ENCODE measurements at regions not wholly inside any gene's neighbourhood (a gene's known extent, or its start where the extent isn't known, plus 50 kb on each side); places are given as distances from the start of the nearest gene placed in this dataset.

DNA sequence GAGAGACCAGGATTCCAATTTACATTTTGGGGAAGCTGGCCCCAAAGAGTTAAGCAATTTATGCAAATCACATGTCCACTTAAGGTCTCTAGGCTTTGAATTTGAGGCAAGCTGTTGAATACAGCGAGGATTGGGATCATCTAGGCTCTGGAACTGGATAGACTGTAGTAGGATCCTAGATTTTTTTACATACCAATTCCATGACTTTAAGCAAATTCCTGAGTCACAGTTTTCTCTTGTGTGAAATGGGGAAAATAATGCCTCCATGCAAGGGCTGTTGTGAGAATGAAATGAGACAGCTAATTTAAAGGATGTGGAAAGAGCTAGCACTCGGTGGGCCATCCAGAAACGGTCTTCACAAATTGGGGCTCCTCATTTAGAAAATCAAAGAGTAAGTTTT lies 103.4 kb downstream of the MINAR1 start:
- Histone ChIP-seq H3K4me1 (ENCODE audit: control insufficient read depth, insufficient read depth, low read length) (no peaks in the 10 kb centered on the region), H3K9me3 (ENCODE audit: control insufficient read depth, insufficient read depth, low read length) (no peaks in the 10 kb centered on the region), H3K4me3 (ENCODE audit: low read length) (no peak overlapping the region), H3K27ac (ENCODE audit: low read length) (no peak overlapping the region), H3K36me3 (ENCODE audit: control insufficient read depth, insufficient read depth, low read length) (no peaks in the 10 kb centered on the region), H3K27me3 (ENCODE audit: control insufficient read depth, insufficient read depth, low read length) (no peaks in the 10 kb centered on the region)
- WGBS (ENCODE audit: insufficient coverage, insufficient read length), result no CpG with 5 or more reads among the region's 3 CpGs
- DNase-seq (ENCODE audit: low read depth, low spot score), result no peak

DNA sequence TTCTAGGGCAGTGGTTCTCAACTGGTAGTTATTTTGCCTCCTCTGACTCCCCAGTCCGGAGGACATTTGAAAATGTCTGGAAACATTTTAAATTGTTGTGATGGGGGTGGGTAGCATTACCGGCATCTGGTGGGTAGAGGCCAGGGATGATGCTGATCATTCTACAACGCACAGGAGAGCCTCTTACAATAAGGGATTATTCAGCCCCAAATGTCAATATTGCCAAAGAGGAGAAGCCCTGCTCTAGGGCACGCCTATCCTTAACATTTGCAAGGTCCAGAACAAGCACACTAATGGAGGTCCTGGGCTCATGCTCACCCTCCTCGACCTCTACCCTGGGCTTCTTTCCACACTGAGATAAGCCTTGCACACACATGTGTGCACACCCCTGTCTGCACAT lies 106.4 kb downstream of the MINAR1 start:
- no peak overlapping the region for H3K4me3 ChIP-seq (ENCODE audit: low read length)
- H3K9me3 ChIP-seq (ENCODE audit: control insufficient read depth, insufficient read depth, low read length), result no peaks in the 10 kb centered on the region
- no peak overlapping the region for H3K27ac ChIP-seq (ENCODE audit: low read length)
- no peaks in the 10 kb centered on the region for H3K27me3 ChIP-seq (ENCODE audit: control insufficient read depth, insufficient read depth, low read length)
- H3K36me3 ChIP-seq (ENCODE audit: control insufficient read depth, insufficient read depth, low read length), result no peaks in the 10 kb centered on the region
- no peak for DNase-seq (ENCODE audit: low read depth, low spot score)
- H3K4me1 ChIP-seq (ENCODE audit: control insufficient read depth, insufficient read depth, low read length), result no peaks in the 10 kb centered on the region
- no CpG with 5 or more reads among the region's 5 CpGs for WGBS (ENCODE audit: insufficient coverage, insufficient read length)

DNA sequence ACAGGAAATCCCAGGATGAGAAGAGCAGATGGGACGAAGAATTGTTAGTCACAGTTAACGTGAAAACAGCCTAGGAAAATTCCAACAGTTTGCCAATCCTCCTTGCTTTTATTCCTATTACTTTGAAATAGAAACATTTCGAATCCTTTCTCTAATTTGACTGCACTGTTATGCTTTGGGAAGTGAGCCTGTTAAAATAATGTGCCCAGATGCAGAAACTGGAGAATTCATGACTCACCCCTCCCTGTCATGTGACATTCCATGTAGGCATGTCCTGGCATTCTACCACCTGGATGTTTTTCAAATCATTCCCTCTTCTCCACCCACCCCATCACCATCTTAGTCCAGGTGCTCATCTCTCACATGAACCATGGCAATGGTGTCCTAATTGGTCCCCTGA lies 107.3 kb downstream of the MINAR1 start:
- H3K4me1 ChIP-seq (ENCODE audit: control insufficient read depth, insufficient read depth, low read length), result no peaks in the 10 kb centered on the region
- no CpG with 5 or more reads among the region's 3 CpGs for WGBS (ENCODE audit: insufficient coverage, insufficient read length)
- no peaks in the 10 kb centered on the region for H3K36me3 ChIP-seq (ENCODE audit: control insufficient read depth, insufficient read depth, low read length)
- DNase-seq (ENCODE audit: low read depth, low spot score), result no peak
- no peak overlapping the region for H3K27ac ChIP-seq (ENCODE audit: low read length)
- no peaks in the 10 kb centered on the region for H3K9me3 ChIP-seq (ENCODE audit: control insufficient read depth, insufficient read depth, low read length)
- H3K27me3 ChIP-seq (ENCODE audit: control insufficient read depth, insufficient read depth, low read length), result no peaks in the 10 kb centered on the region
- no peak overlapping the region for H3K4me3 ChIP-seq (ENCODE audit: low read length)

DNA sequence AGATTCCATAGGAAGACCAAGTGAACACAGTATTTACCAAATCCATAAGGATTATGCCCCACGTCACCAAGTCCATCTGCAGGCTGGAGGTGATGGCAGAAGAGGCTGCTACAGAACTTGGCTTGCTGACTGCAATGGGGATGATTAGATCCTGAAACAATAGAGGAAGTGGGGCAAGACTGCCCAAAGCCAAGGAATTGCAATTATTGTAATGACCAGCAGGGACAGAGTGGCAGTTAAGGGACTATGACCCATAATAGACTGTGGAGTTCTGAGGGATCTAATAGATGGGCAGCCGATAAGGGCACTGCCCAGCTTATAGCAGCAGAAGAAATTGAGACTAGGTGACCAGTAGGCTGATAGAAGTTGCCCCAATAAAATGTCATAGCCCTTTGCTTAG lies 108.4 kb downstream of the MINAR1 start:
- WGBS (ENCODE audit: insufficient coverage, insufficient read length), result no CpG with 5 or more reads among the region's 2 CpGs
- no peaks in the 10 kb centered on the region for H3K36me3 ChIP-seq (ENCODE audit: control insufficient read depth, insufficient read depth, low read length)
- no peaks in the 10 kb centered on the region for H3K9me3 ChIP-seq (ENCODE audit: control insufficient read depth, insufficient read depth, low read length)
- DNase-seq (ENCODE audit: low read depth, low spot score), result peak; percentile 2
- H3K27ac ChIP-seq (ENCODE audit: low read length), result no peak overlapping the region
- H3K27me3 ChIP-seq (ENCODE audit: control insufficient read depth, insufficient read depth, low read length), result no peaks in the 10 kb centered on the region
- H3K4me1 ChIP-seq (ENCODE audit: control insufficient read depth, insufficient read depth, low read length), result no peaks in the 10 kb centered on the region
- H3K4me3 ChIP-seq (ENCODE audit: low read length), result no peak overlapping the region

DNA sequence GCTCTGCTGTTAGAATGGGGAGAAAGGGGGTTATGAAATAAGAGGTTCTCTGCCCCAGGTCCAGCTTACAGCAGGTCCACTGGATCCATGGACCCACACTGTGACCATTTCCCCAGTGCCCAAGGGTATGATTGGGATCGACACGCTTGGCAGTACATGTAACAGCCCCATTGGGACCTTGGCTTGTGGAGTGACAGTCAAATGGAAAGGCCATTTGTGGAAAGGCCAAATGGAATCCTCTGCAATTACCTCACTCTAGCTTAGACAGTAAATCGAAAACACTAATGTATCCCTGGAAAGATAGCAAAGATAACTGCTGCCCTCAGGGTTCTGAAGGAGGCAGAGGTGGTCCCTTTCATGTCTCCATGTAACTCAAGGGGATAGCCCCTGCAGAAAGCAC lies 109.1 kb downstream of the MINAR1 start:
- WGBS (ENCODE audit: insufficient coverage, insufficient read length), result no CpG with 5 or more reads among the region's 3 CpGs
- Histone ChIP-seq H3K4me1 (ENCODE audit: control insufficient read depth, insufficient read depth, low read length) (no peaks in the 10 kb centered on the region), H3K27ac (ENCODE audit: low read length) (no peak overlapping the region), H3K4me3 (ENCODE audit: low read length) (no peak overlapping the region), H3K27me3 (ENCODE audit: control insufficient read depth, insufficient read depth, low read length) (no peaks in the 10 kb centered on the region), H3K9me3 (ENCODE audit: control insufficient read depth, insufficient read depth, low read length) (no peaks in the 10 kb centered on the region), H3K36me3 (ENCODE audit: control insufficient read depth, insufficient read depth, low read length) (no peaks in the 10 kb centered on the region)
- no peak for DNase-seq (ENCODE audit: low read depth, low spot score)

DNA sequence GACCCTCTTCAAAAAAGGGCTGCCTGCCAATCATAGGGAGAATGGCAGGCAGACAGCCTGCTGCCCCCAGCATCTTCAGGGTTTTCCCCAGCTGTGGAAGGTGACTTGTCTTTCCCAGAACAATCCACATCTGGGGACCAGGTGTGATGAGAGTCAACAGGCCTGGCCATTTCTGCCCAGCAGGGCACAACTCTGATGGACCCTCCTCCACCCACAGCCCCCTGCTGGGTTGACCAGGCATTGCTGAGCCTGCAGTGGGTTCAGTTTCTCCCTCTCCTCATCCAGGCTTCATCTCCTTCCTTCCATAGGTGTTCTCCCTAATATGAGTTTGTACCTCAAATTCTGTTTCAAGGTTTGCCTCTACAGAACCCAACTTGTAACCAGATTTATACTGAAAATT lies 111.0 kb downstream of the MINAR1 start:
- Histone ChIP-seq H3K27me3 (ENCODE audit: control insufficient read depth, insufficient read depth, low read length) (no peaks in the 10 kb centered on the region), H3K4me1 (ENCODE audit: control insufficient read depth, insufficient read depth, low read length) (no peaks in the 10 kb centered on the region), H3K9me3 (ENCODE audit: control insufficient read depth, insufficient read depth, low read length) (no peaks in the 10 kb centered on the region), H3K36me3 (ENCODE audit: control insufficient read depth, insufficient read depth, low read length) (no peaks in the 10 kb centered on the region), H3K27ac (ENCODE audit: low read length) (no peak overlapping the region), H3K4me3 (ENCODE audit: low read length) (no peak overlapping the region)
- DNase-seq (ENCODE audit: low read depth, low spot score), result no peak

DNA sequence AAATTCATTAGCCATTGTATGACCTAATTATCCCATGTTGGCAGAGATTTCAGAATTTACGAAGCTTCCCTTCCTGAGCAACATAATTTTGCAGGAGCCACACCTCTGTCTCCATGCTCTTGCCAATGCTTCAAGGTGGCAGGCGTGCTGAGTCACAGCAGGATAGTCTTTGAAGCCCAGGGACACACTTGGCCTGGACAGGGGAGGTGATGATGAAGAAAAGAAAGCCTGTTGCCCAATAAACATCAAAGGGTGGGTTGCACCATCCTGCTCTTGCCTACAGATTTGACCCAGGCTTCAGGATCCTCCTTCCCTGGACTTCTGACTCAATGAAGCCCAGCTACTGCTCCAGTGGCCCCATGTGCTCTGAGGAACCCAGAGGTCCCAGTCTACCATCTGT lies 117.1 kb downstream of the MINAR1 start:
- Histone ChIP-seq H3K36me3 (ENCODE audit: control insufficient read depth, insufficient read depth, low read length) (no peaks in the 10 kb centered on the region), H3K27me3 (ENCODE audit: control insufficient read depth, insufficient read depth, low read length) (no peaks in the 10 kb centered on the region), H3K4me1 (ENCODE audit: control insufficient read depth, insufficient read depth, low read length) (no peaks in the 10 kb centered on the region), H3K9me3 (ENCODE audit: control insufficient read depth, insufficient read depth, low read length) (no peaks in the 10 kb centered on the region), H3K4me3 (ENCODE audit: low read length) (no peak overlapping the region), H3K27ac (ENCODE audit: low read length) (no peak overlapping the region)
- DNase-seq (ENCODE audit: low read depth, low spot score), result no peak
- WGBS (ENCODE audit: insufficient coverage, insufficient read length), result no CpG with 5 or more reads among the region's 2 CpGs

DNA sequence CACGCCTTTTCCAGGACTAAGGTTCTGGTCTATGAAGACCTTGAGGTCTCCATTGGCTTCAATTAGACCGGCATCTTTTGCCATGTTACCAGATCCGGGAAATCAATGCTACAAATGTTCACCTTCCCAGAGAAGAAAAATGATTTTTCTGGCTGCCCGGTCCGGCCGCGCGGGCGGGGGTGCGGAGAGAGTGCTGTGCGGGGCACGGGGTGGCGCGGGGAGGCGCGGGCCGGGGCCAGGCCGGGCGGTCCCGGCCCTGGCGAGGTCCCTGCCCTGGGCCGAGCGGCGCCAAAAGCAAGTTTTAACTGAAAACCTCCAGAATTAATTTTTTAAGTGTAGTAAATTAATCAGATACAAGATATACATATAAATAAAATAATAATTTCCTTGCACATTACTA lies 128.2 kb downstream of the MINAR1 start:
- no peaks in the 10 kb centered on the region for H3K4me1 ChIP-seq (ENCODE audit: control insufficient read depth, insufficient read depth, low read length)
- H3K4me3 ChIP-seq (ENCODE audit: low read length), result no peak overlapping the region
- H3K36me3 ChIP-seq (ENCODE audit: control insufficient read depth, insufficient read depth, low read length), result no peaks in the 10 kb centered on the region
- DNase-seq (ENCODE audit: low read depth, low spot score), result no peak
- WGBS (ENCODE audit: insufficient coverage, insufficient read length), result no CpG with 5 or more reads among the region's 24 CpGs
- H3K27ac ChIP-seq (ENCODE audit: low read length), result no peak overlapping the region
- no peaks in the 10 kb centered on the region for H3K9me3 ChIP-seq (ENCODE audit: control insufficient read depth, insufficient read depth, low read length)
- H3K27me3 ChIP-seq (ENCODE audit: control insufficient read depth, insufficient read depth, low read length), result no peaks in the 10 kb centered on the region

DNA sequence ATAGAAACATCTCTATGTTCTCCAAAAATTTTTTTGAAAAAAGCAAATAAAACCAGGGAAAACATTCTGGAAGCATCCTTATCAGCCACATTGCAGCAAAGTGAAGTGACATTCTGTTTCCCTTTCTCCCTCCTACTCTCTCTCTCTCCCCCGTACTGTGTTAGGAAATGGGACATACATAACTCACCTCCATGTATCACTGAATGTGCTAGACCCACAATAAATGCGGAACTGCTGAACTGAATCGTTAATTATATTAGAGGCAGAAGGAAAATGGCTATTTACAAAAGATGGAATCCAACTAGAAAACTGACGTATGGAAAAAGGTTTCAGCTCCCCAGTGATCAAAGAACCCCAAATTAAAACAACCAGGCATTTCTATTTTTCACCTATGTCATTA lies 129.8 kb downstream of the MINAR1 start:
- Histone ChIP-seq H3K9me3 (ENCODE audit: control insufficient read depth, insufficient read depth, low read length) (no peaks in the 10 kb centered on the region), H3K27ac (ENCODE audit: low read length) (no peak overlapping the region), H3K4me3 (ENCODE audit: low read length) (no peak overlapping the region), H3K4me1 (ENCODE audit: control insufficient read depth, insufficient read depth, low read length) (no peaks in the 10 kb centered on the region), H3K36me3 (ENCODE audit: control insufficient read depth, insufficient read depth, low read length) (no peaks in the 10 kb centered on the region), H3K27me3 (ENCODE audit: control insufficient read depth, insufficient read depth, low read length) (no peaks in the 10 kb centered on the region)
- no CpG with 5 or more reads among the region's 4 CpGs for WGBS (ENCODE audit: insufficient coverage, insufficient read length)
- no peak for DNase-seq (ENCODE audit: low read depth, low spot score)

DNA sequence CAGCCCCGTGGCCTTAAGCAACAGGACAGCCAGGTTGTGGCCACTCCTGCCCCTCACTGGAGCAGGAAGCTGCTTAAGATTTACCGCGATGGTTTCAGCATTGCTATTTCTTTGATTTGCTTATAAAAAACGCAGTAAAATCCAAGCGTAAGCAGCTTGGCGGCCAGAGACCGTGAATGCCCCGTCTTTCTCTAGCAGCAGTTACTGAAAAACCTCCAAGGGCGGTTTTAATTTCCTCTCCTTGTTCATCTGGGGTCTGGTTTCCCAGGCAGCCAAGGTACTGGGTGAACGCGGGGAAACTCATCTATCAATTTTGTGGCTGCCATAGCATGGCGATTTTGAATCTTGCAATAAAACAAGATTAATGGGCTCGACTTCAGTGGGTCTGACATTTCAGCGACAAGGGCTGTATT lies 130.3 kb downstream of the MINAR1 start:
- Histone ChIP-seq H3K9me3 (ENCODE audit: control insufficient read depth, insufficient read depth, low read length) (no peaks in the 10 kb centered on the region), H3K27ac (ENCODE audit: low read length) (no peak overlapping the region), H3K4me3 (ENCODE audit: low read length) (no peak overlapping the region), H3K36me3 (ENCODE audit: control insufficient read depth, insufficient read depth, low read length) (no peaks in the 10 kb centered on the region), H3K4me1 (ENCODE audit: control insufficient read depth, insufficient read depth, low read length) (no peaks in the 10 kb centered on the region), H3K27me3 (ENCODE audit: control insufficient read depth, insufficient read depth, low read length) (no peaks in the 10 kb centered on the region)
- no peak for DNase-seq (ENCODE audit: low read depth, low spot score)
- WGBS (ENCODE audit: insufficient coverage, insufficient read length), result no CpG with 5 or more reads among the region's 14 CpGs

DNA sequence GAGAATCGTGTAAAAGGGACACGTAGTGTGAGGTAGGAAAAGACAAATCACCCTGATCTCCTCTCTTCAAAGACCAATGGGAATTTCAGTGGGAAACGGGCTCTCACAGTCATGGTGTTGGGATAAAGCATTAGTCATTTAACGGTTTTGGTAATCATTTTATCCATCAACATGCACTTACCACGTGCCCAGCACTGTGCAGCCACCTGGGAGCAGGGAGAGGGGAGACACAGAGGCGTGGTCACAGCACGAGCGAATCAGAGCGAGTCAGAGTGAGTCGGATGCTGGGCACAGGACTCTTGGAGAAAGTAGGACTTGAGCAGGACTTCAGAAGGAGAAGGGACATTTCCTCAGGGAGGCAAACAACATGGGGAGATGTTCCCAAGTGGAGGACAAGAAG lies 130.8 kb downstream of the MINAR1 start:
- H3K27ac ChIP-seq (ENCODE audit: low read length), result no peak overlapping the region
- H3K4me3 ChIP-seq (ENCODE audit: low read length), result no peak overlapping the region
- no peaks in the 10 kb centered on the region for H3K4me1 ChIP-seq (ENCODE audit: control insufficient read depth, insufficient read depth, low read length)
- H3K27me3 ChIP-seq (ENCODE audit: control insufficient read depth, insufficient read depth, low read length), result no peaks in the 10 kb centered on the region
- H3K9me3 ChIP-seq (ENCODE audit: control insufficient read depth, insufficient read depth, low read length), result no peaks in the 10 kb centered on the region
- no peak for DNase-seq (ENCODE audit: low read depth, low spot score)
- H3K36me3 ChIP-seq (ENCODE audit: control insufficient read depth, insufficient read depth, low read length), result no peaks in the 10 kb centered on the region
- WGBS (ENCODE audit: insufficient coverage, insufficient read length), result no CpG with 5 or more reads among the region's 10 CpGs

Measured in iPS DF 6.9 (cell line).